WTC11 (cell line): ENCODE measurements at regions not wholly inside any gene's neighbourhood (a gene's known extent, or its start where the extent isn't known, plus 50 kb on each side); places are given as distances from the start of the nearest gene placed in this dataset.
"Not testable (repeated sequence)": the region's sequence is repeated elsewhere in the genome, so short reads cannot be mapped to it uniquely, and the experiment has no call there.

Source experiments
- ATAC-seq: fragments of 200-7000 bp; cut with Tn5 transposase; 2 replicates; pipeline ENCODE4 v1.10.0; 2021; ENCODE audit warnings: mild to moderate bottlenecking, moderate library complexity
- CTCF ChIA-PET: fragments of 300-600 bp; sonication (Branson Sonifier 250); formaldehyde crosslinking; loops from one replicate; lab custom pipeline; 2021; ENCODE audit warnings: antibody characterized with exemption; lab: Charles Lee
- POLR2A ChIA-PET: fragments of 350-600 bp; sonication (Branson Sonifier 250); formaldehyde crosslinking; loops from one replicate; lab custom pipeline; 2021; ENCODE audit warnings: antibody characterized with exemption; lab: Charles Lee
- DNase-seq: peaks from one replicate; pipeline ENCODE4 v3.0.0; 2021; ENCODE audit warnings: low spot score
- H3K27ac Mint-ChIP-seq: 2 replicates; pipeline ENCODE4 v1.8.0; 2021; ENCODE audit warnings: mixed read lengths
- H3K27me3 Mint-ChIP-seq: 2 replicates; pipeline ENCODE4 v1.8.0; 2021; ENCODE audit warnings: low read depth, mild to moderate bottlenecking, moderate library complexity, mixed read lengths
- H3K36me3 Mint-ChIP-seq: 2 replicates; pipeline ENCODE4 v1.8.0; 2021; ENCODE audit warnings: mixed read lengths
- H3K4me1 Mint-ChIP-seq: 2 replicates; pipeline ENCODE4 v1.8.0; 2022; ENCODE audit warnings: mixed read lengths
- H3K4me3 Mint-ChIP-seq: 2 replicates; pipeline ENCODE4 v1.8.0; 2021; ENCODE audit warnings: mild to moderate bottlenecking, moderate library complexity, mixed read lengths
- H3K9me3 Mint-ChIP-seq: 2 replicates; pipeline ENCODE4 v1.8.0; 2021; ENCODE audit warnings: mixed read lengths
- ATF3 ChIP-seq: sonication (generic); formaldehyde crosslinking; conservative IDR thresholded peaks from 2 replicates; pipeline ENCODE4 v1.8.1; 2022; ENCODE audit warnings: mild to moderate bottlenecking, missing genetic modification reagents
- CBFB ChIP-seq: sonication (generic); formaldehyde crosslinking; IDR thresholded peaks from 2 replicates; pipeline ENCODE4 v1.8.1; 2022; ENCODE audit warnings: mild to moderate bottlenecking, low read depth, missing genetic modification reagents
- GTF2I ChIP-seq: fragments of 250-450 bp; sonication (Bioruptor Pico); conservative IDR thresholded peaks from 2 replicates; pipeline ENCODE4 v1.4.0; 2021; ENCODE audit warnings: mild to moderate bottlenecking
- IRF1 ChIP-seq: sonication (generic); formaldehyde crosslinking; IDR thresholded peaks from 2 replicates; pipeline ENCODE4 v1.8.0; 2023; ENCODE audit warnings: missing genetic modification reagents
- JUN ChIP-seq: sonication (generic); formaldehyde crosslinking; IDR thresholded peaks from 2 replicates; pipeline ENCODE4 v1.8.0; 2023; ENCODE audit warnings: mild to moderate bottlenecking, missing genetic modification reagents
- KAT7 ChIP-seq: sonication (generic); formaldehyde crosslinking; IDR thresholded peaks from 2 replicates; pipeline ENCODE4 v1.8.1; 2023; ENCODE audit warnings: missing genetic modification reagents, mild to moderate bottlenecking, borderline replicate concordance
- NFYB ChIP-seq: sonication (generic); formaldehyde crosslinking; conservative IDR thresholded peaks from 2 replicates; pipeline ENCODE4 v1.8.0; 2022; ENCODE audit warnings: low read depth, missing genetic modification reagents
- SMAD4 ChIP-seq: sonication (generic); formaldehyde crosslinking; IDR thresholded peaks from 2 replicates; pipeline ENCODE4 v1.8.0; 2022; ENCODE audit warnings: mild to moderate bottlenecking, missing genetic modification reagents
- STAT6 ChIP-seq: sonication (generic); formaldehyde crosslinking; conservative IDR thresholded peaks from 2 replicates; pipeline ENCODE4 v1.8.1; 2023; ENCODE audit warnings: mild to moderate bottlenecking, low read depth, missing genetic modification reagents, moderate library complexity
- TCF7 ChIP-seq: sonication (generic); formaldehyde crosslinking; IDR thresholded peaks from 2 replicates; pipeline ENCODE4 v1.8.0; 2022; ENCODE audit warnings: mild to moderate bottlenecking, low read depth, missing genetic modification reagents, moderate library complexity
- TEAD1 ChIP-seq: sonication (generic); formaldehyde crosslinking; IDR thresholded peaks from 2 replicates; pipeline ENCODE4 v1.8.0; 2022; ENCODE audit warnings: mild to moderate bottlenecking, missing genetic modification reagents
- TEAD4 ChIP-seq: sonication (generic); formaldehyde crosslinking; IDR thresholded peaks from 2 replicates; pipeline ENCODE4 v1.8.0; 2022; ENCODE audit warnings: mild to moderate bottlenecking, missing genetic modification reagents
- ZNF317 ChIP-seq: sonication (generic); formaldehyde crosslinking; IDR thresholded peaks from 2 replicates; pipeline ENCODE4 v1.8.1; 2023; ENCODE audit warnings: low read depth, mild to moderate bottlenecking, moderate library complexity, missing genetic modification reagents, borderline replicate concordance
- ZNF396 ChIP-seq: fragments of 250-450 bp; sonication (Bioruptor Pico); IDR thresholded peaks from 2 replicates; pipeline ENCODE4 v1.8.0; 2021; ENCODE audit warnings: mild to moderate bottlenecking, moderate library complexity, borderline replicate concordance
- ZNF425 ChIP-seq: fragments of 250-450 bp; sonication (Bioruptor Pico); conservative IDR thresholded peaks from 2 replicates; pipeline ENCODE4 v1.9.0; 2021; ENCODE audit warnings: mild to moderate bottlenecking
- ZNF671 ChIP-seq: fragments of 250-450 bp; sonication (Bioruptor Pico); IDR thresholded peaks from 2 replicates; pipeline ENCODE4 v1.8.0; 2021; ENCODE audit warnings: mild to moderate bottlenecking

- no peak overlapping the region for H3K4me3 Mint-ChIP-seq
- H3K36me3 Mint-ChIP-seq: peaks cover 45% of the 10 kb centered on the region
- DNase-seq: no peak
- no peak for ATAC-seq
- H3K27me3 Mint-ChIP-seq: no peaks in the 10 kb centered on the region; the same call in none of the 2 replicates
- POLR2A ChIA-PET: no interaction called here
- TF ChIP-seq CBFB (CRISPR knock-in tag): no peak
- H3K27ac Mint-ChIP-seq: no peak overlapping the region
- H3K9me3 Mint-ChIP-seq: peaks cover 72% of the 10 kb centered on the region
- CTCF ChIA-PET: no interaction called here
- H3K4me1 Mint-ChIP-seq: no peaks in the 10 kb centered on the region
These were observed 218.1 kb upstream of the DMRTA1 start for GRCh38 chr9:22228542-22228941.

- H3K9me3 Mint-ChIP-seq: peaks cover 72% of the 10 kb centered on the region
- no peaks in the 10 kb centered on the region for H3K4me1 Mint-ChIP-seq
- peak; percentile 21 for DNase-seq
- H3K36me3 Mint-ChIP-seq: peaks cover 45% of the 10 kb centered on the region
- H3K27me3 Mint-ChIP-seq: no peaks in the 10 kb centered on the region; the same call in 1 of the 2 replicates
- H3K27ac Mint-ChIP-seq: no peak overlapping the region
- H3K4me3 Mint-ChIP-seq: no peak overlapping the region
- ATAC-seq: peak; percentile 51
- ChIA-PET CTCF (interaction anchor here (1.0 kb wide), 1 partner anchor 15 kb away, joined by 7 read pairs; no protein-coding TSS in a partner anchor), POLR2A (no interaction called here)
- TF ChIP-seq ATF3 (no peak), GTF2I (CRISPR knock-in tag) (no peak), KAT7 (CRISPR knock-in tag) (no peak), SMAD4 (CRISPR knock-in tag) (no peak), ZNF425 (CRISPR knock-in tag) (no peak), ZNF317 (CRISPR knock-in tag) (no peak), TCF7 (CRISPR knock-in tag) (no peak), TEAD1 (CRISPR knock-in tag) (no peak), IRF1 (no peak), ZNF396 (CRISPR knock-in tag) (no peak), STAT6 (CRISPR knock-in tag) (no peak)
These were observed 217.6 kb upstream of the DMRTA1 start for GRCh38 chr9:22229069-22229468.

- H3K9me3 Mint-ChIP-seq: peaks cover 56% of the 10 kb centered on the region
- H3K27ac Mint-ChIP-seq: not testable (repeated sequence)
These were observed 215.3 kb upstream of the DMRTA1 start for GRCh38 chr9:22231309-22231708.

GRCh38 chr9:22232971-22233370 lies 213.7 kb upstream of the DMRTA1 start:
- TF ChIP-seq SMAD4 (CRISPR knock-in tag): no peak
- no peak for TF ChIP-seq TEAD4 (CRISPR knock-in tag)
- TF ChIP-seq ZNF671 (CRISPR knock-in tag): no peak
- no peak for TF ChIP-seq ZNF396 (CRISPR knock-in tag)
- no peak for TF ChIP-seq NFYB (CRISPR knock-in tag)
- no peak for TF ChIP-seq JUN
- Mint-ChIP-seq H3K9me3 (peaks cover 46% of the 10 kb centered on the region), H3K4me3 (no peak overlapping the region)

More at GRCh38 chr9:22231309-22231708, 215.3 kb upstream of the DMRTA1 start:
- H3K27me3 Mint-ChIP-seq, DNase-seq, H3K4me1 Mint-ChIP-seq, POLR2A ChIA-PET, ATAC-seq, H3K4me3 Mint-ChIP-seq: not testable (repeated sequence)
- CTCF ChIA-PET: interaction anchor here (1.0 kb wide), 1 partner anchor 13 kb away, joined by 4 read pairs; no protein-coding TSS in a partner anchor
- peaks cover 31% of the 10 kb centered on the region for H3K36me3 Mint-ChIP-seq

More at GRCh38 chr9:22232971-22233370, 213.7 kb upstream of the DMRTA1 start:
- POLR2A ChIA-PET: no interaction called here
- DNase-seq: no peak
- CTCF ChIA-PET: interaction anchor here (0.6 to 2.2 kb wide), 2 partner anchors 11 to 19 kb away, joined by 4 to 5 read pairs; no protein-coding TSS in a partner anchor
- Mint-ChIP-seq H3K27ac (no peak overlapping the region), H3K4me1 (peaks cover 7% of the 10 kb centered on the region), H3K27me3 (no peaks in the 10 kb centered on the region; the same call in 1 of the 2 replicates), H3K36me3 (peaks cover 31% of the 10 kb centered on the region)
- no peak for ATAC-seq
